GM18858 (cell line): ENCODE measurements at regions not wholly inside any gene's neighbourhood (a gene's known extent, or its start where the extent isn't known, plus 50 kb on each side); places are given as distances from the start of the nearest gene placed in this dataset.

Experiments
- ATAC-seq: cut with Tn5 transposase; IDR thresholded peaks from one replicate; pipeline ENCODE4 v1.9.1; 2021; ENCODE audit not compliant: unreplicated experiment

DNA sequence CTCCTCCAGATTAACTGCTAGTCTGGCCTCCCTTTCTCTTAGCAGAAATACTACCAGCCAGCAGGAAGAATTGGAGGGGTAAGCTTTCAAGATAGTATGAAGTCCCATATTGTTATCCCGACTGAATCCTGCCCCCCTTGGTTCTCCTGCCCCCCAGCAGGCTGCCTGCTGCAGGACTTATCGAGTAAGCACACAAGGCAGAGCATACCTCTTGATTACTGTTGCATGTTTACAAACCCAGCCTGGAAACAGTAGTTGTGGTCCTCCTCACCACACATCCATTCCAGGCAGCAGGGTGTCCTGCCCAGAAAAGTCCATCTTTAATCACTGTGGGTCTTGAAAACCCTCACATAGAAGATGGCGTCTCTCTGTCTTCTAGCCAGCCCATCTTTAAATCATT, 66.8 kb upstream of the PPP2R3A start:
- ATAC-seq = no peak

DNA sequence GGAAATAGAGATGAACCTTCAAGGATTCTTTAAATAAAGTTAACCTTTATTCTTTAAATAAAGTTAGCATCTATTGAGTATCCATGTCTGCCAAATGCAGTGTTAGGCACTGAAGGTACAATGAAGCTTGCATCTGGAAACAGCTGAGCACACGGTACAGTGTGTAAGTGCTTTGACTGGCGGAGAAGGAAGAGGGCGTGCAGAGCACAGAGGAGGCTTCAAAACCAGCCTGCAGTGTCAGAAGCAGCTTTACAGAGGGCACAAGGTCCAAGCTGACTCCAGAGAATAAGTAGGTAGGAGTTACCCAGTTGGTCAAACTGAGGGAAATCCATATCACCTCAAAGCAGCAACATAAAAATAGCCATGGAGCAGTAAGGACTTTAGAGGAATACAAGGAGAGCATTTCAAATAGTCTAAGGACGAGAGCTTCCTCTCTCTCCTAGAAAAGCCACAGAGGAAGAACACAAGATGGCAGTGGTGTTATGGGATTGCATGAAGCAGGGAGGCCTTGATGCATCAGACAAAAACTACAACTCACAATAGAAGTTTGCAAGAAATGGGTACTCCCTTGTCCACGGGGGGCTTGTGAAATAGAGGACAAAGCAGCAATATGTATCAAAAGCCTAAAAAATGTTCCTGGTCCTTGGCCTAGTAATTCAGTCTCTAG, 60.3 kb upstream of the PPP2R3A start:
- ATAC-seq = no peak

GRCh38 chr3:135907422-135908165, 57.9 kb upstream of the PPP2R3A start:
- no peak for ATAC-seq

- ATAC-seq = no peak
These were observed 57.3 kb upstream of the PPP2R3A start for GRCh38 chr3:135908225-135908624.

- no peak for ATAC-seq
These were observed 56.8 kb upstream of the PPP2R3A start for GRCh38 chr3:135908737-135909136.

- ATAC-seq = no peak
These were observed 54.4 kb upstream of the PPP2R3A start for GRCh38 chr3:135911110-135911509.

DNA sequence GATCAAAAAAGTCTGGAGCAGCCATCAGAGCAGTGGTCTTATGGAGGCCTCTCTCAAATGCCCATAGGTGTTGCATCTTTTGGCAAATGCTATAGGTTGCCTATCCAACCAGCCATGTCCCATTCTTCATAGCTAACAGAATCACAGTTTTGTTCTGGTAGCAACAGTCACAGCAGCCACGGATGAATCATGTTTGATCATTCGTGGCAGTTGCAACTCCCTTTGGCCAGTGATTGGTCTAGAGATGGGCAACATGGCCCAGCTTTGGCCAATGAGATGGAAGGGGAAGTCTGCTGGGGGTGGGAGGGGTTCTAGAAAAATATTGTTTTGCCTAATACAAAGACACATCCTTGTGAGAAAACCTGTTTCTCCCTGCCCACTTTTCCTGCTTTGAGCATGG, 50.3 kb upstream of the PPP2R3A start:
- no peak for ATAC-seq
